Fibroblast of villous mesenchyme (primary cell): ENCODE measurements at regions not wholly inside any gene's neighbourhood (a gene's known extent, or its start where the extent isn't known, plus 50 kb on each side); places are given as distances from the start of the nearest gene placed in this dataset.
A peak's percentile ranks its signal among the peaks of the same experiment; 100 is the strongest.

ENCODE experiments used
- DNase-seq: peaks from one replicate; pipeline ENCODE4 v3.0.0-alpha.2; 2010; ENCODE audit warnings: low read depth
- H3K4me3 ChIP-seq: 2 replicates; pipeline ENCODE4 v1.5.1; 2011; ENCODE audit warnings: low read depth, mild to moderate bottlenecking, low read length
- TF ChIP-seq, protein P1 (sequence below): IDR thresholded peaks from 2 replicates; pipeline ENCODE4 v1.5.1; 2012; ENCODE audit warnings: low read depth, mild to moderate bottlenecking, low read length; ENCODE audit not compliant: insufficient read depth

- DNase-seq: peak; percentile 15
- TF ChIP-seq, protein P1, sequence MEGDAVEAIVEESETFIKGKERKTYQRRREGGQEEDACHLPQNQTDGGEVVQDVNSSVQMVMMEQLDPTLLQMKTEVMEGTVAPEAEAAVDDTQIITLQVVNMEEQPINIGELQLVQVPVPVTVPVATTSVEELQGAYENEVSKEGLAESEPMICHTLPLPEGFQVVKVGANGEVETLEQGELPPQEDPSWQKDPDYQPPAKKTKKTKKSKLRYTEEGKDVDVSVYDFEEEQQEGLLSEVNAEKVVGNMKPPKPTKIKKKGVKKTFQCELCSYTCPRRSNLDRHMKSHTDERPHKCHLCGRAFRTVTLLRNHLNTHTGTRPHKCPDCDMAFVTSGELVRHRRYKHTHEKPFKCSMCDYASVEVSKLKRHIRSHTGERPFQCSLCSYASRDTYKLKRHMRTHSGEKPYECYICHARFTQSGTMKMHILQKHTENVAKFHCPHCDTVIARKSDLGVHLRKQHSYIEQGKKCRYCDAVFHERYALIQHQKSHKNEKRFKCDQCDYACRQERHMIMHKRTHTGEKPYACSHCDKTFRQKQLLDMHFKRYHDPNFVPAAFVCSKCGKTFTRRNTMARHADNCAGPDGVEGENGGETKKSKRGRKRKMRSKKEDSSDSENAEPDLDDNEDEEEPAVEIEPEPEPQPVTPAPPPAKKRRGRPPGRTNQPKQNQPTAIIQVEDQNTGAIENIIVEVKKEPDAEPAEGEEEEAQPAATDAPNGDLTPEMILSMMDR: no peak
- H3K4me3 ChIP-seq: no peak overlapping the region
Observed at GRCh38 chr6:72552938-72553337, 68.9 kb upstream of the KCNQ5 start.

DNA sequence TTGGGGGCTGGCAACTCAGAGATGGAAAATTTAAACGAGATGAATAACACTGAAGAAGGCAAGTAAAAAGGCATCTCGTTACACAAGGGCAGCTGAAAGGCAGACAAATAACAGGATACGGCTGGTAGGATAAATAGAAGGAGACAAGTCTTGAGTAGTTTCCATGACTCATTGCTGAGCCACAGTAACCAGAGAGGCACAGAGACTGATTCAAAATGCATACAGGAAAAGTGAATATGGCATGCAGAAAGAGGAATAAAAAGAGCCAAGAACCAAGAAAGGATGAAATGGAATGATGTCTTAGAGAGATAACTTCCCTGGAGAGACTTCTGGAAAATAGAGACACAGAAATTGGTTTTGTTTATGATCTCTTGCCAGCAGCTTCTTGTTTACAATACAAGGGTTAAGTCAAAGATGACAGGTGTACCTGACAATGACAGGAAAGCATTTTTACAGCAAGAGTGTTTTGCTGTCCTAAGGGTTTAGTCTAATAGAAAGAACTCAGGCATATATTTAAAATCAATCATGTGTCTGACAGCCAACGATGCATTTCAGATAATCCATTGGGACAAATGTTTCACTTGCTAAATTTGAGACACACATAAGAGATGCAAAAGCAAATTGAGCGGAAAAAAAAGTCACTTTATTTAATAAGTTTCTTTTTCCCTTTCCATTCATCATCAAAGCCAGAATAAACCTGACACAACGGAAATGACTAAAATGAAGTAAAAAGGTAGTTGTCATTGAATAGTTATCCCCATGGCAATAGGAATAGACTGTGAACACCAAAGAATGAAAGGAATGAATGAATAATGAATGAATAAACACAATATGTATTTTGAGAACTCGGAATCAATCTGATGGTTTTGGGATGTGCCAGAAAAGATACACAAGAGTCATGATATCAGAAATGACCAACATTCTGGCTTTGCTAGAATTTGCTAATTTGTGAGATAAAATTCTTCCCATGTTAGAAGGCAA lies 68.0 kb upstream of the KCNQ5 start:
- TF ChIP-seq, protein P1: no peak
- H3K4me3 ChIP-seq: no peak overlapping the region
- DNase-seq: peak; percentile 59

DNA sequence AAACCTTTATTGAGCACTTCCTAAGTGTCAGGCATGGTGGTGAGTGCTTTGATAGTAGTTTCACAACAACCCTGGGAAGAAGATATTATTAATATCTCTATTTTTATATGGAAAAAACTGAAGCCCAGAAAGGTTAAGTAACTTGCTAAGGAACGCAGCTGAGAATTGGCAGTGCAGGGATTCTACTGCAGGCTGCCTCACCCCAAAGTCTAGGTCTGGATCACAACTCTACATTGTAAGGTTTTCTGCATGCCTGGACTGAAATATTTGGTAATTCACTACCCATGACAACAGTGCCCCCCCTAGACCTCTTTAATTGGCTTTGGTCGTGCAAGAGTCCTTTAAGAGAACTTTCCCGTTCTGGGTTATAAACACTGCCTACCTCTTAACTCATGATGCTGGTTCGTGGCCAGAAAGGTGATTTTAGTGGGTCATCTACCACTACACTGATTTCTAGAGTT lies 67.1 kb upstream of the KCNQ5 start:
- TF ChIP-seq, protein P1: no peak
- H3K4me3 ChIP-seq: no peak overlapping the region
- no peak for DNase-seq

DNA sequence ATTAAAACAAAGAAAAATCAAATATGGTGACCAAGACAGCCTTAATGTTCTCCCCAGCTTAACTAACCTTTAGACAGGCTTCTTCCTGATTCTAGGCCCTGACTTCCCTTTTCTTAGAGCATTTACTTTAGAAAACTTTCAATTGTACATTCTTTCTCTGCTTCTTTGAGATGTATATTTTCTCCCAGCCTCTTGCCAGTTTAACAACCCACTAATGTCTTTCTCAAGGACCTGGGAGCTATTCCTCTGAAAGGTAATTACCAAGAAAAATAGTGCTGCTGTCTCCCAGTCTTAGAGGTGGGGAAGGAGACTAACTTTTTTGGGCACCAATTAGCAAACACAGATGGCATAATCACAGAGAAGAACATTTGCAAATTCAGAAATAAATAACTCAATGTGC lies 62.8 kb upstream of the KCNQ5 start:
- TF ChIP-seq, protein P1: no peak
- no peak overlapping the region for H3K4me3 ChIP-seq
- no peak for DNase-seq

DNA sequence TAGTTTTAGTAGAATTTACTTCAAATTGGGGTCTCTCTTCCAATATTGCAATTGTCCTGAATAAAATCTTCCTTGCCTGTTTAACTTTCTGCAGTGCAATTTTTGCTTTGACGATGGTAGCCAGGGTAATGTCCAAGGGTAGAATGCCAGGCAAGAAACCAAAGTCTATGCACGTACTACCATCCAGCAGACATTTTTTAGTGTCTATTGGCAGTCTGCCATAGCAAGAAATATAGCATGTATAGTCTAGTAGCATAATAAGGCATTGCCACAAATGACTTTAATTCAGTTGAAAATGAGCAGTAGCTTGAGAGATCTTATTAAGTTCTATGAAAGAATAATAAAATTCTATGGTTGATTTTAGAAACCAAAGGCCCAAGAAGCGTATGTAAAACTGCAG lies 62.3 kb upstream of the KCNQ5 start:
- no peak for DNase-seq
- H3K4me3 ChIP-seq: no peak overlapping the region
- TF ChIP-seq, protein P1: no peak

DNA sequence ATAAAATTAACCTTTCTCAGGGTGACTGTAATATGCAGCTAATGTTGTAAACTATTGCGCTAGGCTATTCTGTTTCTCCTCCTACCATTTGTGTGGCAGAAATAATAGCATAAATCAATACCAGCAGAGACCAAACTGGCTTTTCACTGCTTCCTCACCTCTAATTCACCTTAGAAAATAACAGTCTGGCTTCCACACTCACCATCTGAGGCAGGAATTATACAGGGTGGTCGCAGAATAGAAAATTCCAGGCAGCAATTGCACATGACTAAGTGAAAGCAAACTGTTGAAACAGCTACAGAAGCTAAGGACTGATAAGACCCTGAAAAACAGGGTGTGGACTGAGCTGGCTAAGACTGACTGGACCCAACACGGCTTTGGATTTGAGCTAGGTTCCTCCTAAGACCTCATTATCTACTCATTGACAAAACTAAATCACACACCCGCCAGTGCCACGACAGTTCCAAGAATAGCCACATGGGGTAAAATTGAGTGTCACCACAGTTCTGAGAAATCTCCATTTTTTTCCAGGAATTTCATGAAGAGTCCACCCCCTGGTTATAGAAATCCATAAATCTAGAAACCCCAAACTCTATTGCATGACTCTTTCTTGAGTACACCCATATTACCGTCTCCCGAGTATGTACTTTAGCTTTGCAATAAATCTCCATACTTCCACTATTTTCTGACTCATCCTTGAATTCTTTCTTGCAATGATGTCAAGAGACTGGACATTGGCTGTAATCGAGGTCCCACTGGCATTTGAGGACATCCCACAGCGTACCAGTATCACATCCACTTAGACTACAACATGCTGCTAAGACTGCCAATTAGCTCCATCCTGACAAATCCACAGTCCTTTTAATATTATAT lies 60.9 kb upstream of the KCNQ5 start:
- H3K4me3 ChIP-seq: no peak overlapping the region
- TF ChIP-seq, protein P1: no peak
- no peak for DNase-seq
